Adrenal gland (tissue), 5 donors: ENCODE measurements at regions not wholly inside any gene's neighbourhood (a gene's known extent, or its start where the extent isn't known, plus 50 kb on each side); places are given as distances from the start of the nearest gene placed in this dataset.
"Not testable (repeated sequence)": the region's sequence is repeated elsewhere in the genome, so short reads cannot be mapped to it uniquely, and the experiment has no call there.

Experiments used
- CTCF ChIP-seq, 6 experiments: fragments of 450-650 bp in 4 of 6; fragments of 200-600 bp in 2 of 6; sonication (generic) in 1 of 6; IDR thresholded peaks; 1 replicate in 5 of 6; 2 replicates in 1 of 6; pipeline versions ENCODE4 v1.5.1 to v1.8.0; 2016 to 2021; ENCODE audit warnings: antibody characterized with exemption in 6 of 6, mild to moderate bottlenecking in 2 of 6, moderate library complexity in 1 of 6
- POLR2A ChIP-seq, 2 donors: fragments of 450-650 bp; IDR thresholded peaks; one replicate each; pipeline ENCODE4 v1.6.1; 2017; ENCODE audit warnings: antibody characterized with exemption in 2 of 2, mild to moderate bottlenecking in 2 of 2, moderate library complexity in 1 of 2
- donor health status: DM: no; HTN: no; CAD: no.

- not testable (repeated sequence) for TF ChIP-seq CTCF, POLR2A (IDR thresholded peaks at IDR 0.05)
These were observed 319.3 kb downstream of the SPATA31A6 start for GRCh38 chr9:42502620-42503264.
